ENCODE measurements at regions not wholly inside any gene's neighbourhood (a gene's known extent, or its start where the extent isn't known, plus 50 kb on each side); places are given as distances from the start of the nearest gene placed in this dataset.

DNA sequence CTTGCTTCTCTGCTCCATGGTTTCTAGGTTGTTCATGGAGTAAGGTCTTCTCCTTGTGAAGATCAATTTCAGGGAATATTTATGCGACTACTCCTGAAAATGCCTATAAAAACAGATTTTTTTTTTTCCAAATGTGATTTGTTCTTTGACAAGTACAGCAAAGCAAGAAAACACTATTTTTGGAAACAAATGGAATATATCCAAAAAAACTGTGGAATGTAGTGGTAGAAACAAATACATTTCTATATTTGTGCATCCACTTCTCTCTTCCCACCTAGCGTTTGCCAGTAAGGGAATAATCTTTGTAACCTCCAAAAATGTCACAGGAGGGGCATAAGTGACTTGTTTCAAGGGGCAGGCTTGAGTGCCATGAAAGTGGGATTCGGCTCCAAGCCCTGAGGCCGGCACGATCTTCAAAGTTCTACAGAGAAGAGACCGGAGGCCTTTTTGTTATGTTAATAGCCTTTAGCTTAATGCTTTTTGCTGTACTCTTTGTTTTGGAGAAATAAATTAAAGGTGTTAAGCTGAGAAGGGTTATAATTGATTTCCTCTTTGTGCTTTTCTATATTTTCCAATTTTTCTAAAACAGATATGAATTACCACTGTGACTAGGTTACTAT lies 200.6 kb downstream of the NRP2 start:
- TF ChIP-seq HEYL (CRISPR knock-in tag; IDR thresholded peaks at IDR 0.05) (no peak), TFCP2L1 (CRISPR knock-in tag; IDR thresholded peaks at IDR 0.05) (no peak), KDM1A (IDR thresholded peaks at IDR 0.05; ENCODE audit: low read depth) (no peak), FOSB (CRISPR knock-in tag; IDR thresholded peaks at IDR 0.05) (no peak), NFE2L2 (conservative IDR thresholded peaks at IDR 0.05; ENCODE audit: low read length) (no peak), MAZ (IDR thresholded peaks at IDR 0.05; ENCODE audit: borderline replicate concordance, low read depth, low read length) (no peak), EHMT2 (IDR thresholded peaks at IDR 0.05; ENCODE audit: low read depth) (no peak), RNF2 (IDR thresholded peaks at IDR 0.05; ENCODE audit: borderline replicate concordance, low read depth) (no peak), ZSCAN20 (CRISPR knock-in tag; IDR thresholded peaks at IDR 0.05) (no peak), NR3C1 (IDR thresholded peaks at IDR 0.05) (no peak), RCOR1 (IDR thresholded peaks at IDR 0.05; ENCODE audit: low read depth, low read length) (no peak), KDM5A (IDR thresholded peaks at IDR 0.05) (no peak), SREBF2 (IDR thresholded peaks at IDR 0.05) (no peak), POLR2AphosphoS2 (conservative IDR thresholded peaks at IDR 0.05; ENCODE audit: low read length) (no peak)
- TF ChIP-seq, protein P1, sequence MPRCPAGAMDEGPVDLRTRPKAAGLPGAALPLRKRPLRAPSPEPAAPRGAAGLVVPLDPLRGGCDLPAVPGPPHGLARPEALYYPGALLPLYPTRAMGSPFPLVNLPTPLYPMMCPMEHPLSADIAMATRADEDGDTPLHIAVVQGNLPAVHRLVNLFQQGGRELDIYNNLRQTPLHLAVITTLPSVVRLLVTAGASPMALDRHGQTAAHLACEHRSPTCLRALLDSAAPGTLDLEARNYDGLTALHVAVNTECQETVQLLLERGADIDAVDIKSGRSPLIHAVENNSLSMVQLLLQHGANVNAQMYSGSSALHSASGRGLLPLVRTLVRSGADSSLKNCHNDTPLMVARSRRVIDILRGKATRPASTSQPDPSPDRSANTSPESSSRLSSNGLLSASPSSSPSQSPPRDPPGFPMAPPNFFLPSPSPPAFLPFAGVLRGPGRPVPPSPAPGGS (IDR thresholded peaks at IDR 0.05), result no peak
- CTCF ChIA-PET, result interaction anchor here (1.1 kb wide), 1 partner anchor 106 kb away, joined by 3 read pairs; no protein-coding TSS in a partner anchor
- Histone ChIP-seq H3K4me3 (no peak overlapping the region), H3K4me1 (no peaks in the 10 kb centered on the region), H3K27ac (no peak overlapping the region), H3K4me2 (no peak overlapping the region), H3K9me3 (no peaks in the 10 kb centered on the region)
- WGBS (ENCODE audit: missing lambda C conversion rate), result 84% methylated on average over 6 of the region's 6 CpGs
- POLR2A ChIA-PET, result no interaction called here
- no peak for ATAC-seq
- DNase-seq (ENCODE audit: low read depth in 1 of 2, low spot score in 1 of 2), result no peak
- FAIRE-seq, result no peak

DNA sequence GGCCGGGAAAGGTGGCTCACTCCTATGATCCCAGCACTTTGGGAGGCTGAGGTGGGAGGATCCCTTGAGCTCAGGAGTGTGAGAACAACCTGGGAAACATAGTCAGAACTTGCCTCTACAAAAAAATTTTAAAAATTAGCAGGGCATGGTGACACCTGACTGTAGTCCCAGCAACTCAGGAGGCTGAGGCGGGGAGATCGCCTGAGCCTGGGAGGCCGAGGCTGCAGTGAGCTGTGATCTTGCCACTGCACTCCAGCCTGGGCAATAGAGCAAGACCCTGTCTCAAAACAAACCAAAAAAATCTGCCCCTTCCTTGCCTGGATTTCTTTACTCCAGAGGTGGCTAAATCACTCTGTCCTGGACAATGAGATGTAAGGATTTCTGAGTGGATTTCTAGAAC lies 197.7 kb downstream of the NRP2 start:
- FAIRE-seq, result no peak
- POLR2A ChIA-PET, result no interaction called here
- DNase-seq (ENCODE audit: low read depth in 1 of 2, low spot score in 1 of 2), result no peak
- CTCF ChIA-PET, result interaction anchor here (0.6 kb wide), 2 partner anchors 66 to 557 kb away, joined by 3 read pairs; no protein-coding TSS in a partner anchor
- H3K4me2 ChIP-seq, result no peak overlapping the region
- H3K27ac ChIP-seq, result no peak overlapping the region
- no peak for TF ChIP-seq ESRRA (IDR thresholded peaks at IDR 0.05; ENCODE audit: borderline replicate concordance, low read length)
- no peak for TF ChIP-seq REST (IDR thresholded peaks at IDR 0.05)
- TF ChIP-seq BHLHE40 (IDR thresholded peaks at IDR 0.05; ENCODE audit: low read depth, low read length), result no peak
- no peak for TF ChIP-seq RCOR1 (IDR thresholded peaks at IDR 0.05; ENCODE audit: low read depth, low read length)
- TF ChIP-seq KDM1A (IDR thresholded peaks at IDR 0.05; ENCODE audit: low read depth), result no peak
- TF ChIP-seq ZNF302 (CRISPR knock-in tag; IDR thresholded peaks at IDR 0.05), result no peak
- no peak for TF ChIP-seq ZC3H11A (IDR thresholded peaks at IDR 0.05)
- no peak for TF ChIP-seq EHF (CRISPR knock-in tag; IDR thresholded peaks at IDR 0.05)
- TF ChIP-seq MYC (IDR thresholded peaks at IDR 0.05; ENCODE audit: borderline replicate concordance, low read length), result no peak
- no peak for TF ChIP-seq CHD2 (IDR thresholded peaks at IDR 0.05; ENCODE audit: low read length, partially characterized antibody)
- no peak for TF ChIP-seq GATA3 (IDR thresholded peaks at IDR 0.05; ENCODE audit: borderline replicate concordance)
- no peak for TF ChIP-seq POLR2AphosphoS2 (conservative IDR thresholded peaks at IDR 0.05; ENCODE audit: low read length)
- no peak for TF ChIP-seq CBX8 (IDR thresholded peaks at IDR 0.05)
- no peak for TF ChIP-seq RNF2 (IDR thresholded peaks at IDR 0.05; ENCODE audit: borderline replicate concordance, low read depth)
- TF ChIP-seq ZSCAN20 (CRISPR knock-in tag; IDR thresholded peaks at IDR 0.05), result no peak
- no peak for TF ChIP-seq CHD4 (IDR thresholded peaks at IDR 0.05; ENCODE audit: borderline replicate concordance)
- TF ChIP-seq, protein P2, sequence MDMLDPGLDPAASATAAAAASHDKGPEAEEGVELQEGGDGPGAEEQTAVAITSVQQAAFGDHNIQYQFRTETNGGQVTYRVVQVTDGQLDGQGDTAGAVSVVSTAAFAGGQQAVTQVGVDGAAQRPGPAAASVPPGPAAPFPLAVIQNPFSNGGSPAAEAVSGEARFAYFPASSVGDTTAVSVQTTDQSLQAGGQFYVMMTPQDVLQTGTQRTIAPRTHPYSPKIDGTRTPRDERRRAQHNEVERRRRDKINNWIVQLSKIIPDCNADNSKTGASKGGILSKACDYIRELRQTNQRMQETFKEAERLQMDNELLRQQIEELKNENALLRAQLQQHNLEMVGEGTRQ (IDR thresholded peaks at IDR 0.05), result no peak
- TF ChIP-seq HMGXB4 (CRISPR knock-in tag; IDR thresholded peaks at IDR 0.05; ENCODE audit: borderline replicate concordance), result no peak
- H3K4me3 ChIP-seq, result no peak overlapping the region
- no peaks in the 10 kb centered on the region for H3K9me3 ChIP-seq
- no peak for ATAC-seq
- H3K4me1 ChIP-seq, result no peaks in the 10 kb centered on the region
- WGBS (ENCODE audit: missing lambda C conversion rate), result 78% methylated on average over 4 of the region's 4 CpGs

All from A549 (cell line).